Esophagus muscularis mucosa (tissue), 4 donors: ENCODE measurements at regions not wholly inside any gene's neighbourhood (a gene's known extent, or its start where the extent isn't known, plus 50 kb on each side); places are given as distances from the start of the nearest gene placed in this dataset.

ENCODE experiments used
- DNase-seq: peaks from one replicate; pipeline ENCODE4 v3.0.0-alpha.2; 2017; ENCODE audit errors: extremely low spot score
- H3K27ac ChIP-seq, 4 donors: fragments of 200-600 bp; sonication (generic); replicated peaks in 1 of 4; 1 replicate in 3 of 4; 2 replicates in 1 of 4; pipeline ENCODE4 v1.5.1; 2016 to 2019; ENCODE audit warnings: mild to moderate bottlenecking in 1 of 4
- H3K27me3 ChIP-seq, 4 donors: fragments of 200-600 bp; sonication (generic); one replicate each; pipeline versions ENCODE4 v1.5.1 to v1.6.0; 2016 to 2019
- H3K36me3 ChIP-seq, 4 donors: fragments of 200-600 bp; sonication (generic); one replicate each; pipeline ENCODE4 v1.5.1; 2016 to 2019
- H3K4me1 ChIP-seq, 4 donors: fragments of 200-600 bp; sonication (generic); one replicate each; pipeline ENCODE4 v1.5.1; 2016 to 2019
- H3K4me3 ChIP-seq, 4 donors: fragments of 200-600 bp; sonication (generic); 1 replicate in 2 of 4; 2 replicates in 2 of 4; pipeline ENCODE4 v1.5.1; 2016 to 2019; ENCODE audit warnings: mild to moderate bottlenecking in 4 of 4, moderate library complexity in 1 of 4
- H3K9me3 ChIP-seq, 4 donors: fragments of 200-600 bp; sonication (generic); 1 replicate in 3 of 4; 2 replicates in 1 of 4; pipeline ENCODE4 v1.5.1; 2016 to 2019
- CTCF ChIP-seq, 3 experiments: fragments of 200-600 bp in 2 of 3; fragments of 450-650 bp in 1 of 3; sonication (generic) in 2 of 3; IDR thresholded peaks; one replicate each; pipeline ENCODE4 v1.5.1; 2017 to 2019; ENCODE audit warnings: antibody characterized with exemption in 3 of 3, mild to moderate bottlenecking in 2 of 3, moderate library complexity in 1 of 3
- EP300 ChIP-seq: sonication (generic); formaldehyde crosslinking; IDR thresholded peaks from one replicate; pipeline ENCODE4 v1.6.1; 2017; ENCODE audit warnings: antibody characterized with exemption
- POLR2A ChIP-seq: fragments of 450-650 bp; IDR thresholded peaks from one replicate; pipeline ENCODE4 v1.6.1; 2017; ENCODE audit warnings: antibody characterized with exemption, moderate library complexity, mild to moderate bottlenecking, low read depth
- POLR2AphosphoS5 ChIP-seq, 2 donors: sonication (generic); formaldehyde crosslinking; IDR thresholded peaks; one replicate each; pipeline ENCODE4 v1.6.1; 2017; ENCODE audit warnings: antibody characterized with exemption in 2 of 2
- WGBS: methylation state at CpG from one replicate; pipeline ENCODE4 v1.1.5; 2018; 5-methylcytosine and 5-hydroxymethylcytosine counted together
- intact Hi-C: fragments of 100-400 bp; cut with DNase I; formaldehyde crosslinking; loops from one replicate; pipeline ENCODE4 v1.15.1; 2023

- Histone ChIP-seq H3K4me1 (peaks cover 0 to 17% (median 6%) of the 10 kb centered on the region in 4 donors), H3K27me3 (no peaks in the 10 kb centered on the region), H3K9me3 (no peaks in the 10 kb centered on the region), H3K27ac (no peak overlapping the region), H3K4me3 (no peak overlapping the region), H3K36me3 (no peaks in the 10 kb centered on the region)
- WGBS = 28% methylated on average over 3 of the region's 3 CpGs
- DNase-seq = no peak
- TF ChIP-seq POLR2A (no peak), CTCF (IDR thresholded peaks at IDR 0.05) (no peak), EP300 (no peak), POLR2AphosphoS5 (IDR thresholded peaks at IDR 0.05) (no peak)
- intact Hi-C loops = loop anchor here (2.0 to 5.0 kb wide), 2 partner anchors 198 to 462 kb away; no protein-coding TSS in a partner anchor
Observed at GRCh38 chr14:34300330-34300729, 161.7 kb downstream of the SPTSSA start.

DNA sequence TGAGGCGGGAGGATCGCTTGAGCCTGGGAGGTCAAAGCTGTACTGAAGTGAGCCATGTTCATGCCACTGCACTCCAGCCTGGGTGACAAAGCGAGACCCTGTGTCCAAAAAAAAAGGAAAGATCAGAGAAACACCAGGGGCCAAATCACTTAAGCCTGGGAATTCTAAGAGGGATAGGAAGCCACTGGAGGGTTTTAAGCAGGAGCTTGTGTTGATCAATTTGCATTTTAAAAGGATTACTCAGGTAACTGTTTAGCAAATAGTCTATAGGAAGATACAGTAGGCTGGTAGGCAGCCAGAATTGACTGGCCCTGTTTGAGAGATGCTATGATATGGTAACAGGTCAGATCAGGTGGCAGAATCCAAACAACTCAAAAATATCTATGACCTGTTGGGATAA is 162.7 kb downstream of the SPTSSA start:
- Histone ChIP-seq H3K9me3 (no peaks in the 10 kb centered on the region), H3K27ac (no peak overlapping the region), H3K27me3 (no peaks in the 10 kb centered on the region), H3K36me3 (no peaks in the 10 kb centered on the region), H3K4me1 (peaks cover 0 to 17% (median 6%) of the 10 kb centered on the region in 4 donors), H3K4me3 (no peak overlapping the region)
- DNase-seq = no peak
- TF ChIP-seq POLR2AphosphoS5 (IDR thresholded peaks at IDR 0.05) (no peak), EP300 (no peak), POLR2A (no peak), CTCF (IDR thresholded peaks at IDR 0.05) (no peak)
- intact Hi-C loops = no loop called here
- 64% methylated on average over 3 of the region's 3 CpGs for WGBS

GRCh38 chr14:34297786-34298520 is 164.1 kb downstream of the SPTSSA start:
- Histone ChIP-seq H3K9me3 (no peaks in the 10 kb centered on the region), H3K27me3 (no peaks in the 10 kb centered on the region), H3K36me3 (no peaks in the 10 kb centered on the region), H3K4me1 (peaks cover 0 to 15% (median 6%) of the 10 kb centered on the region in 4 donors), H3K27ac (no peak overlapping the region), H3K4me3 (no peak overlapping the region)
- intact Hi-C loops = no loop called here
- DNase-seq = no peak
- whole genome bisulfite sequencing = 58% methylated on average over 5 of the region's 6 CpGs
- TF ChIP-seq CTCF (IDR thresholded peaks at IDR 0.05) (no peak), EP300 (no peak), POLR2A (no peak), POLR2AphosphoS5 (IDR thresholded peaks at IDR 0.05) (no peak)

DNA sequence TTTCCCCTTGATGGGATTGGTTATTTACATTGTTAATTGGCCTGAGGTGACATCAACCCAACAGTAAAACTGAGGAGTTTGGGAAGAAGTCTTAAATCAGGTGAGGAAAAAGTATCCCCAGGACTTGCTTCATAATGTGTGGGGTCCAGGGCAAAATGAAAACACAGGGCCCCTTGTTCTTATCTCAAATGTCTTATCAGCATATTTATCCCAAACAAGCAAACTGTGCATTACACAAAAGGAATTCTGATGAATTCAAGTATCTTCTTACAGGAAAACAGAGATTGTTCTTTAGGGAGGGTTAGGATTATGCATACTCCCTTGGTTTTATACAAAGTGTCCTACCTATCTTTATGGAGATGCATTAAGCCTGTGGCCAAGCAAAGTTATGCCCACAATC is 178.4 kb downstream of the SPTSSA start:
- H3K4me1 ChIP-seq = no peaks in the 10 kb centered on the region
- DNase-seq = no peak
- no peak overlapping the region for H3K27ac ChIP-seq
- TF ChIP-seq CTCF (IDR thresholded peaks at IDR 0.05) (no peak), POLR2AphosphoS5 (IDR thresholded peaks at IDR 0.05) (no peak)
- intact Hi-C loops = no loop called here
- no peak overlapping the region for H3K4me3 ChIP-seq
- no peaks in the 10 kb centered on the region for H3K27me3 ChIP-seq
- H3K36me3 ChIP-seq = no peaks in the 10 kb centered on the region
- H3K9me3 ChIP-seq = no peaks in the 10 kb centered on the region

- Histone ChIP-seq H3K27me3 (no peaks in the 10 kb centered on the region), H3K4me1 (peaks cover 0 to 9% (median 0%) of the 10 kb centered on the region in 4 donors), H3K36me3 (no peaks in the 10 kb centered on the region), H3K27ac (no peak overlapping the region), H3K4me3 (no peak overlapping the region), H3K9me3 (no peaks in the 10 kb centered on the region)
- intact Hi-C loops = no loop called here
- TF ChIP-seq EP300 (no peak), POLR2A (no peak), POLR2AphosphoS5 (IDR thresholded peaks at IDR 0.05) (no peak), CTCF (IDR thresholded peaks at IDR 0.05) (no peak)
- no peak for DNase-seq
Observed at GRCh38 chr14:34277191-34277590, 184.8 kb downstream of the SPTSSA start.
